ENCODE measurements at regions not wholly inside any gene's neighbourhood (a gene's known extent, or its start where the extent isn't known, plus 50 kb on each side); places are given as distances from the start of the nearest gene placed in this dataset.

DNA sequence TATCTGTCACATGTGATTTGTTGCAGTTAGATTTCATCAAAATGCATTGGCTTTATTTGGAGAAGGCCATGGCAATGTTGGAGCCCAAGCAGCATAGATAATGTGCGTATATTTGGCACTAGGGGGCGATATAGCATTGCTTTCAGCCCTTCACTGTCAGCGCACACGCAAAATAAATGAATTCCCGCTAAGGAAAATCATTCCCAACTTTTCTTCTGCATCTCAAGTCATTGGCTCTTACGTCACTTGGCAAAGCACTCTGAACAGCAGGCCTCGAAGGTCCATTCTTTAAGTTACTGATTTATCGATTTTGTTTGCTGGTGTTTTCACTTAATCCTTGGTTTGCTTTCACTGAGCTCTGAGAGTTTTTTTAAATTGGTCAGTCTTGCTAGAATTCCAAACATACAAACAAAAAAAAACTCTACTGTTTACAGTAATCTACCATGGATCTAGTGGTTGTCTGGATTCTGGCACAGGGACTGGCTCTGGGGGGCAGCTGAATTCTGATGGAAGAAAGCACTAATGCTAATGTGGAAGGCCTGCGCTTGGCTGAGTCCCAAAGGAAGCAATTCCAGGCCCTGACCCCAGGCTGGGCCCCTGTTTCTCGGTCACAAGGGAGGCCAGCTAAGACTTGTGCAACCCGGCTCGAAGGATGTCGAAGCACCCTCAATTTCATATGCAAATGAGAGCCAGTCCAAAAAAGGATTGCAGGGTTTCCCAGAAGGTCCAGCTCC, 97.7 kb upstream of the IPO5 start (continued):
- no peak for TF ChIP-seq ZNF572 (CRISPR knock-in tag; IDR thresholded peaks at IDR 0.05)
- no peak for TF ChIP-seq ZNF331 (CRISPR knock-in tag; IDR thresholded peaks at IDR 0.05)
- no peak for TF ChIP-seq ZNF558 (CRISPR knock-in tag; IDR thresholded peaks at IDR 0.05; ENCODE audit: borderline replicate concordance)
- TF ChIP-seq ZNF503 (CRISPR knock-in tag; IDR thresholded peaks at IDR 0.05) = no peak
- TF ChIP-seq ZFY (CRISPR knock-in tag; IDR thresholded peaks at IDR 0.05) = no peak
- no peak for TF ChIP-seq KLF12 (CRISPR knock-in tag; IDR thresholded peaks at IDR 0.05; ENCODE audit: borderline replicate concordance)
- no peak for TF ChIP-seq ARNTL (CRISPR knock-in tag; IDR thresholded peaks at IDR 0.05)
- TF ChIP-seq SKI (IDR thresholded peaks at IDR 0.05; ENCODE audit: partially characterized antibody) = no peak
- TF ChIP-seq TBX3 (IDR thresholded peaks at IDR 0.05; ENCODE audit: borderline replicate concordance) = no peak
- no peak for TF ChIP-seq ZNF607 (CRISPR knock-in tag; IDR thresholded peaks at IDR 0.05; ENCODE audit: borderline replicate concordance)
- no peak for TF ChIP-seq GATAD2A (CRISPR knock-in tag; IDR thresholded peaks at IDR 0.05)
- TF ChIP-seq NPAS2 (CRISPR knock-in tag; IDR thresholded peaks at IDR 0.05; ENCODE audit: borderline replicate concordance) = no peak
- peak; percentile 88 for TF ChIP-seq CTCF (CRISPR knock-in tag; IDR thresholded peaks at IDR 0.05)
- TF ChIP-seq ZNF569 (CRISPR knock-in tag; IDR thresholded peaks at IDR 0.05; ENCODE audit: borderline replicate concordance) = no peak
- TF ChIP-seq TSC22D2 (CRISPR knock-in tag; IDR thresholded peaks at IDR 0.05; ENCODE audit: borderline replicate concordance) = no peak
- TF ChIP-seq, protein P1, sequence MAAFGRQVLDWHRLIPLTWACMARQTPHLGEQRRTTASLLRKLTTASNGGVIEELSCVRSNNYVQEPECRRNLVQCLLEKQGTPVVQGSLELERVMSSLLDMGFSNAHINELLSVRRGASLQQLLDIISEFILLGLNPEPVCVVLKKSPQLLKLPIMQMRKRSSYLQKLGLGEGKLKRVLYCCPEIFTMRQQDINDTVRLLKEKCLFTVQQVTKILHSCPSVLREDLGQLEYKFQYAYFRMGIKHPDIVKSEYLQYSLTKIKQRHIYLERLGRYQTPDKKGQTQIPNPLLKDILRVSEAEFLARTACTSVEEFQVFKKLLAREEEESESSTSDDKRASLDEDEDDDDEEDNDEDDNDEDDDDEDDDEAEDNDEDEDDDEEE (CRISPR knock-in tag; IDR thresholded peaks at IDR 0.05) = no peak
- no peak for TF ChIP-seq ZNF234 (CRISPR knock-in tag; conservative IDR thresholded peaks at IDR 0.05)
- TF ChIP-seq ZKSCAN1 (IDR thresholded peaks at IDR 0.05; ENCODE audit: low read length) = no peak
- no peak for TF ChIP-seq NFRKB (IDR thresholded peaks at IDR 0.05)
- TF ChIP-seq BORCS8-MEF2B (CRISPR knock-in tag; IDR thresholded peaks at IDR 0.05) = no peak
- TF ChIP-seq BCLAF1 (IDR thresholded peaks at IDR 0.05) = no peak
- TF ChIP-seq PPARG (CRISPR knock-in tag; conservative IDR thresholded peaks at IDR 0.05) = no peak
